ENCODE measurements at regions not wholly inside any gene's neighbourhood (a gene's known extent, or its start where the extent isn't known, plus 50 kb on each side); places are given as distances from the start of the nearest gene placed in this dataset.

DNA sequence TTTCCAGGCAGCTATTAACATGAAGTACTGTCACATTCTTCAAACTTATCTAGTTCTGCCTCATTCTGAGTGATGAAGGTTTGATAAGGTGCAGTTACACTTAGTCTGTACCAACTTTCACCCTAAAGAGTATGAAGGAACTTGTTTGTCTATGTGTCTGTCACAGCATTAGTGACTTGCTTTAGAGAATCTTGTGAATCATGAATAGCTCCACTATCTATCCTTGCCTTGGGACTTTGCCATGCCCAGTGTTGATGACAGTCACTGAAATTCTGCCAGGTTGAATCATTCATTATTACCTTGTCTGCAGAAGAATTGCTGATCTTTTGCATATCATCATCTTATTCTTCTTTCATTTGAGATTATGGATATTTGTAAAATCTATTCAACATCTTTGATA lies 50.9 kb upstream of the A1CF start:
- FAIRE-seq, result no peak

DNA sequence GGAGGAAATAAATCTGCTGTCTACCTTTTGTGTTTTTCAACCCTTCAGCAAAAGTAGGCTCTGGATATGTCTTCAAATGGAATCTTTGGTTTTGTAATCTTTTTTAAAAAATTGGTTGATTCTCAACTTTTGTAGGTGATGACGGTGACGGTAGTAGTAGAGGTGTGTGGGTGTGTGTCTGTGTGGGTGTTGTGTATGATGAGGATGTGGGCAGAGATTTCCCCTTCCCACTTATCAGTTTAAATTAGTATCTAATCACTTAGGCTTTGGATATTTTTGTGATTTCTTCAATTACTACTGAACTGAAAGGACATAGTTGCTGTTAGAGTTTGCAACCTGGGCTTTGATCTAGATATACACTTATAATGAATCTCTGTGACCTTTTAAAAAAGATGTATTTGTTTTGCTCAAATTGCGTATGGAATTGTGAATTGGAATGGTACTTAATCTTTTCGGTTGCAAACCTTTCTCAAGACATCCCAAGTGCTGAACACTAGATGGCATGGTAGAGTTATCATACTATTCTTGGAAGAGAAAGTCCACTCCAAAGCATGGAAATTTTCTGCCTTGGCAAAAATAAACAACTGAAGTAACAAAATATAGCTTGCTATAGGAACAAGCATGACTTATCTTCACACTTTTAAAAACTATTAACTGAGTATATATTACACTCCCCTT lies 51.9 kb upstream of the A1CF start:
- FAIRE-seq, result no peak
- DNase-seq (ENCODE audit: insufficient read length, low spot score), result peak; percentile 7

More for the DNA sequence above, 50.9 kb upstream of the A1CF start:
- no peak for DNase-seq (ENCODE audit: insufficient read length, low spot score)

DNA sequence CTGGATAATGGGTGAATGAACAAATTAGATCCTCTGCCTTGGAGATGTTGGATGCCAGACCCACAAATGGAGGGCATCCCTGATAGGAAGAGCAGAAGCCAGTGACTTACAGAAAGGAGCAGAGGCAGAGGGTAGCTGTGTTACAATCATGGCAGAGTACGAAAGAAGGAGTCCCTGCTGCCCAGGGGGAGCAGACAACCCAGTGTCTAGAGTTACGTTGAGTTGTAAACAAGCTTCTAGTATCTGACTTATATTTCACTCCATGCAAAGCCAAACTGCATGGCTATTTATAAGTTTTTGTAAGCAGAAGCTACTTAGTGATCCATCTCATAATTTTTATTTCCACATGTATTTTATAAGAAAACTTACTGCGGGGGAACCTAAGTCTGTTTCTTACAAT lies 56.2 kb upstream of the A1CF start:
- no peak for DNase-seq (ENCODE audit: insufficient read length, low spot score)
- FAIRE-seq, result no peak

DNA sequence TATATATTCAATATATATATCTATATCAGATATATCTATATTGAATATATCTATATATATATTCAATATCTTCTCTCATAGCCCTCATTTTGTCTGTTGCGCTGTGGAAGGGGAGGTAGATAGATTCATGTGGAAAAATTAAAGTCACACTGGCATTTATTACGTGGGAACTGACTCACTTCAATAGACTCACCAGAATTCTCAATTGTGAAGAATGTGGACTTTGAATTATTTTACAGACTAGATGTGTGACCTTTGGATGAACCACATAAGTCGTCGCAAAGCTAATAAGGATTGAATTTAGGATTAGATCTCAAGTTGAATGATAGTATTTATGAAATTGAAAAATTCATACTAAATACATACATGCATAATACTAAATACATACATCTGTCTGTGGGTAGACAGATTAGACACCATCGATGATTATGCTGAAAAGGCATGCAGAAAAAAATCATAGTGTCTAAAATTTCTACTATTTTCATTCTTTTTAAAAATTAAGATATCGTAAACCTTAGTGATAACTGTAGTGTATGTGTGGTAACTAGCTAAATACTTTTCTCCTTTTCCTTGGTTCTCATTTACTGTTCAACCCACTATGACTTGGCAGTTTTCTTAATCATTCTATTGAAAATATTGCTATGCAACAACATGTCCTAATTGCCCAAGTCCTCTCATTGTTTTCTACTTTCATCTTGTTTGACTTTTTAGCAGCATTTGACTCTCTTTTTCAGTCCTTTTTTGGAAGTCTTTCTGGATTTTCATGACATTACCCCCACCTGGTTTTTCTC lies 61.8 kb upstream of the A1CF start:
- FAIRE-seq, result no peak
- no peak for DNase-seq (ENCODE audit: insufficient read length, low spot score)

DNA sequence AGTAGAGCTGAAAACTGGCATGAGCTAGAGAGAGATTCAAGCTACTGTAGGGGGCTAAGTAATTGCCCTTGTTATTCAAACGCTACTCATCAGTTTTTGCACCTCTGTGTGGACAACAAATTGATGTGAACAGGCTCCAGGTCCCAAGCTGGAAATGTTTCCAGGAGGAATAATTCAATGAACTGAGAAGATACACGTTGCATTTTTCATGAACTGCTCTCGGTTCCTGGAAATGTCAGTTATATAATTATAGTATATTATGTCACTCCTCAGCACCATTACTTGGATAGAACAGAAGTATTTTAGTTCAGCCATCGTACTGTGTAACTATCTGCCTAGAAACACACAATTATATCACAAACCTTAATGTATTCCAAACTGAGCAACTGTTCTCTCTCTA lies 65.9 kb upstream of the A1CF start:
- FAIRE-seq (no peak), DNase-seq (ENCODE audit: insufficient read length, low spot score) (no peak)

DNA sequence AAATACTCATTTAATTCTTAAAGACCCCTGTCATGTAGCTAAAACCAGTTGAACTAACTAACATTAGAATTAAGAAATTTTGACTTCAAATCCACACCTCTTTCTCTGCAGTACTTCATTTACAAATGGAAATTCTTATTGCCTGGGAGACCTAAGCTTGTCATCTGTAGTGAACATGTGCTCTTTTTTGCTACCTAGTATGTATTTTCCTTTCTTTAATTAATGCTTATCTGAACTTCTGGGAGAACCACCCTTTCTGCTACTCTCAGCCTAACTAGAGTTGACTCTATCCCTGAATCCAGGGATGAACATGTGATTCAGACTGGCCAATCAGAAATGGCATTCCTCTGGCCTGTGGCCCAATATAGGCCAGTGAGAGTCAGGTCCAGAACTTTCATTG lies 75.9 kb upstream of the A1CF start:
- FAIRE-seq, result no peak
- DNase-seq (ENCODE audit: insufficient read length, low spot score), result no peak

DNA sequence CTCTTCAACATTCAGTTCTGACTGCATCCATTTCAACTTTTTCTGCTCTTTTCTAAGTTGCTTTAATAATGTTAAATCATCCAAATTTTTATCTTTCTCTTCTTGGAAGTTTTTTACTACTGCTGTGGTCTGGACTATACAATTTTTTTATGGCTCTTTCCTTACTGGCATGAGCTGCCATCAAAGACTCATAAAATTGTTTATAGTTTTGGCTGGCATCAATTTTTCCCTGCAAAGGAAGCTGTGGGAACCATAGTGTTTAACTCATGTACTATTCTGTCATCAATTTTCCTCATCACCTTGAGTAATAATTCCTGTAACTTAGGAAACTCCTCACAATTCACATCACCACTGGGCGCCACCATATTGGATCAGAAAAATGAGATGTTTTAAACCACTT lies 77.6 kb upstream of the A1CF start:
- no peak for DNase-seq (ENCODE audit: insufficient read length, low spot score)
- no peak for FAIRE-seq

DNA sequence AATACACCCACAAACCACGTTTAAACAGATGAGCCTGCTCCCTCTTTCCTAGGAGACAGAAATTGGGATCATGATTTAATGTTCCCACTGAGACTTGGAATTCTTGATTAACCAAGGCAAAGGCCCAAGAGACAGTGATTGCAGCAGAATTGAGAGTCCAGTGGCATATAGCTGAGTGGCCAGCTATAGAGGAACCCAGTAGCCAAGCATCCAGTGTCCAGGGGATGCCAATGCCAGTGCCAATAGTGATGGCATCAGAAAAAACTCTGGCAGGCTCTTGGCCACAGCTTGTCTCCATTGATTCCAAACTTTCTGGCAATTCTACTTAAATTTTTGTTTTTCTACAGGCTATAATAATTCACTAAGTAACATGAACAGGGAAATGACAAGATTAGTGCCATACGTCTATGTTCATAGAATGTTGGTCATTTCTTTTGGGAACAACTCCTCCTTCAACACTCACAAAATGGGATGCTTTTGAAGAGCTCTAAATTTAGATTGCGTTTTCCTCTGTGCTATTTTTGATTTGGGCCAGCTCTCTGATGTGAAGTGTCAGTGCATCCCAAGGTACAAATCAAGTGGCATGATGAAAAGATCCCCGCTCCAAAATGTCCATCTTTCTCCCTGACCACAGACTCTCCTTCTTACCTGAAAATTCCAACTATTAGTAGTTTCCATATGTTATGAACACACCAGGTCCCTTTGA lies 83.1 kb upstream of the A1CF start:
- FAIRE-seq (no peak), DNase-seq (ENCODE audit: insufficient read length, low spot score) (no peak)

DNA sequence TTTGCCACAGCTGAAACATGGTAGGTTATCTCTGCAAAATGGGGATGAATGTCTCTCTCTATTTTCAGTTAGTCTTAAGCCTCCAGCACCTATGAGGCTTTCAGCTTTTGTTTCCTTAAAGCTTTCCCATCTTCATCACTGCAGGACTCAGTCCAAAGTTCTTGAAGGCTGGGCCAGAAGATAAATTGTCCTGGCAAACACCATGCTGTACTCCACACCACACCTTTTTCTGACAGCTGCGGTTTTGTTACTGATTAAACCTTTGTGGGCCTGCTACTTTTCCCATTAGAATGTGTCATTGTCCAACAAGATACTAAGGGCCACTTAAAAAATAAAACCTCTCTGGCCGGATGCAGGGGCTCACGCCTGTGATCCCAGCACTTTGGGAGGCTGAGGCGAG lies 87.2 kb upstream of the A1CF start:
- DNase-seq (ENCODE audit: insufficient read length, low spot score) (no peak), FAIRE-seq (no peak)

DNA sequence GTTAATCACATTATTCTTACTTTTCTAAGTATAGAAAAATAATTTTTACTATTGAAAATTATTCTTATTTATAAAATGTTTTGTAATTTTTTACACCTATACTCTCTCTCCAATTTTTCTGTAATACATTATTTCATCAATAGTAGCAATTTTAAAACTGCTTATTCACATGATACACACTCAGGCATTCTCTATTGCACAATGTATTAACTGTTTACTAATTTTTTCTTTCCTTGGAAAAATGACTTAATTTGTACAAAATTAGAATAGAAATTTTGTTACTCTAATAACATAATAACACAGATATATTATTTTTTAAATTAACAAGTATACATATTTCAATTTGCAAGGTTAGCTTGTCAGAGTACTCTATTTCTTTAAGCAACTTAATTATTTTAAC lies 92.9 kb upstream of the PRKG1 start:
- FAIRE-seq, result no peak

DNA sequence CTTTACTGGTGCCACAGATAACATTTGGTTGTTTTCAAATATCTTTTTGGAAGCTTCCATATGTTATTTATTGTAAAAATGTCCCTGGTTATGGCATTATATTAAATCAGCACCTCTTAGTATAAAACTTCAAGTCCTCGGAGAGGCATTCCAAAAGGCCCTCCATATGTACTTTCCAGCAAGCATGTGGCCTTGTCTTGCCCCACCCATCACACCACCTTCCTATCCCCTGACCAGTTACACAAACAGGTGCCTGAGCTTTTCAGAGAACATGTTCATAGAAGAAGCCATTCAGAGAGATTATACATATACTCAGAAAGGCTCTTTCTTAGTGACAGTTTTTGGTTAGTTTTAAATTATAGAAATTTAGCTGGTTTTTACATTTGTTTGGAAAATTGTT lies 92.4 kb upstream of the PRKG1 start:
- FAIRE-seq (no peak), DNase-seq (ENCODE audit: insufficient read length, low spot score) (no peak)

More for the DNA sequence above, 92.9 kb upstream of the PRKG1 start:
- no peak for DNase-seq (ENCODE audit: insufficient read length, low spot score)

DNA sequence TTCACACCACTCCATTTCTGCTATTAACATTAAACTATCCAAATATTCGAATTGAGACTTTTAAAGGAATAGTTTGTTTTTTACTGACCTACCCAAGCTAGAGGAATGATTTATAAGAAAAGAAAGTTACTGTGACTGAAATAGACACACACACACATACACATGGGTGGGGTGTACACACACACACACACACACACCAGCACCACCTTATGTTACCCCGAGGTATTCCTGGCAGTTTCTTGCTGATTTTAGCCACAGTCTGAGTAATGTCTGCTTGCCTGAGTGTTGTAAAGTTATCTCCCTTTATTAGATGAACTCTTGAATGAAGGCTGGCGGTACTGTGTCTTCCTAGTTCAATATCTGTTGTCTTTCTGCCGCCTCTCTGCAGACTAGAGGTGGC lies 91.3 kb upstream of the PRKG1 start:
- no peak for FAIRE-seq
- no peak for DNase-seq (ENCODE audit: insufficient read length, low spot score)

DNA sequence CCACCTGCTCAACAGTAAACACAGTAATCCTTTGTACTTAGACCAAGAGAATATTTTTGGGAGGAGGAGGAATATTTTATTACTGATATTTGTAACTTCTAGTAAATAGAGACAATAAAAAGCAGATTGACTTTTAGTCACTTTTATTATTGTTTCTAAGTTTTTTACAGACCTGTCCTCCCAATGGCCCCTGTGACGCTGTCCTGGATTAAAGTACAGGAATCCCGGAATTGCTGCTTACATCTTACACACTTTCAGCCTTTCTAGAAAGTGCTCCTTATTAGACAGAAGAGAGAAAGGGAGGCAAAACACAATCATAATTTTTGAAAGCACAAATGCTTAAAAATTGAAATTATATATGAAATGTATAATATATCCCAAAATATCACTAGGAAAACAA lies 86.4 kb upstream of the PRKG1 start:
- DNase-seq (ENCODE audit: insufficient read length, low spot score) (no peak), FAIRE-seq (no peak)

DNA sequence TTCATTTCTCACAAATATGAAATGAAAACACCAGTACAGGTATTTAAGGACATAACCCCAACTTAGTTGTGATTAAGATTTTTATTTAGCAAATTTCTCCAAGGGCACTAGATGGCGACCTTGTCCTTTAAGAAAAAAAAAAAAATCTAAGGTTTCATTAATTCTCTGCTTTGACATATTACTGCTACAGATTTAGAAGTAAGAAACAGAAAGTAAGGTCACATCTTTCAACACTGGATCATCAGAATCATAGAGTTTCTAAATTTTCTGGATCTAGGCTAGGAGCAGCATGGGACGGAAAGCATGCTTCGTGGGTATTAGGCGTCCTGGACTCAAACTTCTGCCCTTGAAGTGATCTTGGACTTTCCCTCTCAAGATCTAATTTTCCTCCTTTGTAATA lies 85.5 kb upstream of the PRKG1 start:
- FAIRE-seq, result no peak
- DNase-seq (ENCODE audit: insufficient read length, low spot score), result no peak

DNA sequence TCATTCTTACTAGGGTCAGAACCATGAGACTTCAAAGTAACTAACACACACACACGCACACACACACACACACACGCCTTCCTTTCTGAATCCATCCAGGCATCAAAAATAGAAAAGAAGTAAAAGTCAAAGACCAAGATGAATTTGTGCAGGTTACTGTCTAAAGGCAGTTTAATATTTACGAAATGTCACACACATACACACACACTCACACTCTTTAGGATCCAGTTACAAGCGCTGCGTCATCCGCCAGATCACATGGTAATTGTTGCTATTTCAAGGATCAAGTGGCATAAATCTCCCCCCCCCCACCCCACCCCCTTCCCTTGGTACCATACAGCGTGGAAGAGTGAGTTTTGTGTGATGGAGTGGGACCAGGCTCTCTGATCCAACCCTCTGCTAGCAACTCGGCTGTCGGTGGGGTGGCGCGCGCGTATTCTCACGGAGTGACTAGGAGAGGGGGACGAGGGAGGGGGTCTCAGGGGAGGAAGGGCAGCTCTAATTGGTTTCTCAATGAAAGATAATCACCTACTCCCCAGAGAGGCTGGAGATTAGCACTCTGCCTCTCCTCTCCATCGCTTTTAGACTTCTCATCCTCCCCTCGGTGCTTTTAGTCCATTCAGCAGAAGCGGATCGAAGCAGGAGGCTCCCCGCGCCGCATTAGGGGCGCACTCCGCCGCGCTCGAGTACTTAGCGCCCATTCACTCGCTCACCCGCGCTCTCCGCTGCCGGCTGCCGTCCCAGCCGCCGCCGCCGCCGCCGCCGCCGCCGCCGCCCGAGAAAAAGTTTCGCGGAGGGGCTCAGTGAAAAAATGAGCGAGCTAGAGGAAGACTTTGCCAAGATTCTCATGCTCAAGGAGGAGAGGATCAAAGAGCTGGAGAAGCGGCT lies 83.5 kb upstream of the PRKG1 start:
- FAIRE-seq, result peak; percentile 16
- no peak for DNase-seq (ENCODE audit: insufficient read length, low spot score)

DNA sequence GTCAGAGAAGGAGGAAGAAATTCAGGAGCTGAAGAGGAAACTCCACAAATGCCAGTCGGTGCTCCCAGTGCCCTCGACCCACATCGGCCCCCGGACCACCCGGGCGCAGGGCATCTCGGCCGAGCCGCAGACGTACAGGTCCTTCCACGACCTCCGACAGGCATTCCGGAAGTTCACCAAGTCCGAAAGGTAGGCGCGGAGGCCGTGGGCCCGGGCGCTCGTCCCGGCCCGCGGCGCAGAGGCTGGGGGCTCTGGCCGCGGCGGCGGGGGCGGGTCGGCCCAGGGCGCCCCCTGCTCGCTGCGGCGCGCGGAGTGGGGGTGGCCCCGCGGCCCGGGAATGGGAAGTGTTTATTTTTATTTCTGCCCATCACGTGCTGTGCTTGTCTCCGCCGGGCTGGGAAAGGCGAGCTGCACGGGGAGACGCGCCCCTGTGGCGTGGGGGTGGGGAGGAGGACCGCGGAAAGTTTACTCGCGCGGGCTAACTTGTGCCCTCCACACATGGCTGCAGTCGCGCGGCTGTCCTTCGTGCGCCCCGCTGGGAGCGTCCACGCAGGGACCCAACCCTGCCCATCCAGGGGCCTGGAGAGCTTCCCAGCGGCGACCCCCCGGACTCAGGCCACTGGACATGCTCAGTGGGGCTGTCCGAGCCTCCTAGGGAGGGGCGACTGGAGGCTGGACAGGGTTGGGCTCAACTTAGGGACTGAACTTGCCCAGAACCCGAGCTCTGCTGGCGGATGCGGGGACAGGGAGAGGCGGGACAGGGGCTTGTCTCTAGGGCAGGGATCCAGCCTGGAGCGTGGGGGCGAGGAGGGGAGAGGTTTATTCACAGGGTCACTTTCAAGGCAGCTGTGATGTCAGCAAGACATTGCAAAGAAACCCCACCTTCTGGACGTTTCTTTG lies 82.6 kb upstream of the PRKG1 start:
- DNase-seq (ENCODE audit: insufficient read length, low spot score) (no peak), FAIRE-seq (no peak)

DNA sequence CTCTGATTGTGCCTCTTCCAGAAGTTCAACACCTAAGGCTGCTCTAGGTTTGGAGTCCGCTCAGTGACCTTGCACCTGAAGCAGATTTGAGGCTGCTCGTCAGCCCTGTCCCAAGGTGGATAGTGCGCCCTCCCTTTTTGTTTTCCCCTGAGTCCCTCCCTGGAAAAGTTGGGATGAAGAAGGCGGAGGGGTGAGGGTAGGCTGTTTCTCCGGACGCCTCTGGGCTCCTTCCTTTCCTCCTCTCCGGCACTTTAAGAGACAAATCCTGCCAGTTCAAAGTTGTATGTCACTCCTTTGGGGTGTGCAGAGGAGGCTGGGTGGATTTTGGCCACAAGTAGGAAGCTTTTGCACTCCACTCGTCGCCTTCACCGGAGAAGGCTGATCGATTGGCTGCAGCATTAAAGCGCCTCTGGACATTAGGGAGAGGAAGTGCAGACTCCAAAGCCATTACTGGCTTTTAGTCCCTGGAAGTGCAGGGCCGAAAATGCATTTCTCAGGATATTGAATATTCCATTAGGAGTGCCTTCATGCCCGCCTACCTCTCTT lies 81.9 kb upstream of the PRKG1 start:
- FAIRE-seq (no peak), DNase-seq (ENCODE audit: insufficient read length, low spot score) (no peak)

DNA sequence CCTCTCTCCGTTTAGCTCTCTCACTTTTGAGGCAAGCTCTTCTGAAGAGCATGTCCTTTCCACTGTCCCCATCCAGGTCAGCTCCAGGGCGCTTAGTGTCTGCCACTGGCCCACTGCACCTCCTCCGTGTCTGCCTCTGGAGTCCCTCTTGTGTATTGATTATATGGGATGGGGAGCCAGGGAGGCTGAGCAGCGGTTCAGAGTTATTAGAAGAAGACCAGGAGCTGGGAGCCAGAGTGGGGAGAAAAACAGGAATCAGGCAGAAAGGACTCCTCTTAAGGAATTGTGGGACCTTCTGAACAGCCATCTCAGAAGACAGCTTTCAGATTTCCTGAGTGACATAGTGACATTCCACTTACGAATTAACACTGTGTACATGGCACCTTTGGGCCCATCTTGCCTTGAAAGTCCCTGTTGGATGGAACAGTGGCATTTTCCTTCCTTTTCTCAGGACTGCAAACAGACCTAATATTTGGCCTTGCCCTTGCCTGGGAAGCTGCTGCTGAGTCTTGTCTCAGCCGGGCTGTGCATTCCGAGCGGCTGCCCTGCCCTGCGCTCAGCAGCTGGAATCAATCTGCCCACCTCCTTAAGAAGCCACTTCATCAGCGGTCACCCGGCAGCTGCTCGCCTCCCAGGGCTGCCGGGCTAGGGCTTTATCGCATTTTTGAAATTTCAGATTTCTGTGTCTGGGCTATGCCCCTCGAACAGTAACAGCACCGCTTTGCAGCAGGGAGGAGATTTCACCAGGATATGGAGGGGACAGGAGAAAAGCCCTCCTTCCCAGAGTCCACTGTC lies 81.1 kb upstream of the PRKG1 start:
- FAIRE-seq, result no peak

DNA sequence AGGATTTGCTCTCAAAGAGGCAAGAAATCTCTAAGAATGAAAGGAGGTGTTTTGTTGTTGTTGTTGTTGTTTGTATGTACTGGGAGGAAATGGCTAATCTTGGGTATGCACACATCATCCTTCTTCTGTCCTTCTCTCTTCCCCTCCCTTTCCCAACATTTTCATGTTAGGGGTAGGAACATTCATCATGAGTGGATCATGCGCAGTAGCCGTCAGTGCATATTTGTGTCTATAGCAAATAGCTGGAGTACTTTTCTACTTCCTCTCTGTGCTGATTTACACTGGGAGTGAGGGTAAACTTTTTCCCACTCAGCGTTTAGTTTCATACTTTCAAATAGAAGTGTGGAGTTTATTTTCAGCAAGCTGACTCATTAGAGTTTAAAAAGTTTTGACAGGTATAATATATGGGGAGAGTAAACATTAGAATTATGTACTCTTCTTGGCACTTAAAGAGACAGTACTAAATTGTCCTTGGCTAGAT lies 80.5 kb upstream of the PRKG1 start:
- DNase-seq (ENCODE audit: insufficient read length, low spot score) (no peak), FAIRE-seq (no peak)

More for the DNA sequence above, 81.1 kb upstream of the PRKG1 start:
- DNase-seq (ENCODE audit: insufficient read length, low spot score), result no peak
